GM10266 (cell line): ENCODE measurements at regions not wholly inside any gene's neighbourhood (a gene's known extent, or its start where the extent isn't known, plus 50 kb on each side); places are given as distances from the start of the nearest gene placed in this dataset.

ENCODE experiments used
- DNase-seq: peaks from one replicate; pipeline ENCODE4 v3.0.0; 2012; ENCODE audit errors: extremely low spot score
- CTCF ChIP-seq: IDR thresholded peaks from 2 replicates; pipeline ENCODE4 v1.5.1; 2012; ENCODE audit warnings: mild to moderate bottlenecking, low read depth; ENCODE audit not compliant: control insufficient read depth, insufficient read depth; ENCODE audit errors: missing control alignments

GRCh38 chr7:33773053-33773452 lies 132.3 kb upstream of the BMPER start:
- DNase-seq: no peak

GRCh38 chr7:33774762-33775523 lies 130.4 kb upstream of the BMPER start:
- no peak for TF ChIP-seq CTCF
- no peak for DNase-seq

More at GRCh38 chr7:33773053-33773452, 132.3 kb upstream of the BMPER start:
- TF ChIP-seq CTCF: no peak

- no peak for DNase-seq
- no peak for TF ChIP-seq CTCF
Measured at GRCh38 chr7:33775790-33776189, 129.5 kb upstream of the BMPER start.

GRCh38 chr7:33776788-33777187 lies 128.6 kb upstream of the BMPER start:
- DNase-seq: no peak
- TF ChIP-seq CTCF: no peak

- TF ChIP-seq CTCF: no peak
- no peak for DNase-seq
Measured at GRCh38 chr7:33778195-33778594, 127.1 kb upstream of the BMPER start.

GRCh38 chr7:33779216-33779615 lies 126.1 kb upstream of the BMPER start:
- no peak for DNase-seq
- TF ChIP-seq CTCF: no peak

GRCh38 chr7:33781167-33781566 lies 124.2 kb upstream of the BMPER start:
- TF ChIP-seq CTCF: no peak
- no peak for DNase-seq
